ENCODE measurements at regions not wholly inside any gene's neighbourhood (a gene's known extent, or its start where the extent isn't known, plus 50 kb on each side); places are given as distances from the start of the nearest gene placed in this dataset.

GRCh38 chr3:180321534-180321933, 280.4 kb upstream of the TTC14 start:
- POLR2A ChIA-PET = interaction anchor here (0.6 to 1.5 kb wide), 3 partner anchors 9 to 43 kb away, joined by 3 to 5 read pairs (median 3); no protein-coding TSS in a partner anchor
- H3K27ac ChIP-seq (ENCODE audit: control insufficient read depth, insufficient read depth) = no peak overlapping the region
- no peak for TF ChIP-seq ZNF687 (IDR thresholded peaks at IDR 0.05)
- TF ChIP-seq E4F1 (IDR thresholded peaks at IDR 0.05; ENCODE audit: borderline replicate concordance, partially characterized antibody) = no peak
- TF ChIP-seq CBFB (IDR thresholded peaks at IDR 0.05; ENCODE audit: low read depth) = no peak
- TF ChIP-seq NFYB (IDR thresholded peaks at IDR 0.05; ENCODE audit: insufficient read depth, low read depth, low read length) = no peak
- TF ChIP-seq HCFC1 (IDR thresholded peaks at IDR 0.05; ENCODE audit: low read length) = no peak
- no peak for TF ChIP-seq NFXL1 (IDR thresholded peaks at IDR 0.05; ENCODE audit: borderline replicate concordance)
- TF ChIP-seq MYB (IDR thresholded peaks at IDR 0.05; ENCODE audit: borderline replicate concordance, low read depth, low read length) = no peak
- TF ChIP-seq ZNF592 (IDR thresholded peaks at IDR 0.05) = no peak
- TF ChIP-seq ZNF217 (IDR thresholded peaks at IDR 0.05) = no peak
- TF ChIP-seq JUND (IDR thresholded peaks at IDR 0.05; ENCODE audit: low read depth, low read length) = no peak
- TF ChIP-seq SMAD5 (IDR thresholded peaks at IDR 0.05; ENCODE audit: low read depth) = no peak
- TF ChIP-seq SIX5 (IDR thresholded peaks at IDR 0.05; ENCODE audit: low read depth, low read length, severe bottlenecking) = no peak

More at GRCh38 chr3:180321534-180321933, 280.4 kb upstream of the TTC14 start:
- Histone ChIP-seq H4K20me1 (ENCODE audit: control insufficient read depth, insufficient read depth) (no peaks in the 10 kb centered on the region), H3K9ac (ENCODE audit: control insufficient read depth, insufficient read depth, low read length) (no peak overlapping the region), H3K4me3 (no peak overlapping the region), H2AFZ (ENCODE audit: control insufficient read depth, low read depth, low read length) (no peak overlapping the region), H3K79me2 (ENCODE audit: control insufficient read depth, insufficient read depth, low read length) (no peaks in the 10 kb centered on the region), H3K9me3 (replicated peaks; ENCODE audit: control insufficient read depth, insufficient read depth, low read length) (no peaks in the 10 kb centered on the region), H3K4me2 (ENCODE audit: control insufficient read depth, insufficient read depth) (no peak overlapping the region), H3K4me1 (ENCODE audit: control insufficient read depth, insufficient read depth, low read length) (no peaks in the 10 kb centered on the region), H3K36me3 (ENCODE audit: control insufficient read depth in 2 of 2, insufficient read depth in 2 of 2, low read length in 1 of 2) (no peaks in the 10 kb centered on the region), H3K27me3 (replicated peaks in 1 of 2; ENCODE audit: control insufficient read depth in 2 of 2, insufficient read depth in 2 of 2, low read length in 1 of 2) (no peaks in the 10 kb centered on the region)
- SMC1A ChIA-PET (ENCODE audit: uncharacterized antibody, unreplicated experiment) = interaction anchor here (0.9 to 1.6 kb wide), 7 partner anchors 14 to 392 kb away, joined by 3 to 5 read pairs (median 4); no protein-coding TSS in a partner anchor
- FAIRE-seq = no peak
- intact Hi-C loops (cut with micrococcal nuclease; ENCODE audit: unreplicated experiment) = no loop called here
- ATAC-seq = no peak
- RAD21 ChIA-PET (ENCODE audit: unreplicated experiment) = interaction anchor here (0.9 to 1.4 kb wide), 3 partner anchors 9 to 360 kb away, joined by 3 to 4 read pairs (median 3); no protein-coding TSS in a partner anchor
- BruUV-seq (replicated peaks) = no TSS peak
- CTCF ChIA-PET = interaction anchor here (1.0 to 1.6 kb wide), 3 partner anchors 9 to 393 kb away, joined by 4 to 7 read pairs (median 5); no protein-coding TSS in a partner anchor
- no peak for DNase-seq (ENCODE audit: low read depth, low spot score)
- in situ Hi-C loops (cut with MboI) = no loop called here

All from GM12878 (cell line).